IMR-90 (cell line): ENCODE measurements at regions not wholly inside any gene's neighbourhood (a gene's known extent, or its start where the extent isn't known, plus 50 kb on each side); places are given as distances from the start of the nearest gene placed in this dataset.

ENCODE experiments used
- CEBPB ChIP-seq: IDR thresholded peaks from 2 replicates; pipeline ENCODE4 v1.6.1; 2012; ENCODE audit warnings: low read depth, low read length, improper control_type of control experiment
- FOS ChIP-seq: fragments of 150-350 bp; IDR thresholded peaks from 2 replicates; pipeline ENCODE4 v1.6.1; 2016; ENCODE audit warnings: low read depth, low read length
- MAFK ChIP-seq: IDR thresholded peaks from 2 replicates; pipeline ENCODE4 v1.6.1; 2012; ENCODE audit warnings: low read depth, low read length, improper control_type of control experiment
- MAZ ChIP-seq: IDR thresholded peaks from 2 replicates; pipeline ENCODE4 v1.6.1; 2012; ENCODE audit warnings: low read depth, mild to moderate bottlenecking, low read length, improper control_type of control experiment, moderate library complexity, borderline replicate concordance
- POLR2A ChIP-seq: IDR thresholded peaks from 2 replicates; pipeline ENCODE4 v1.6.1; 2012; ENCODE audit warnings: mild to moderate bottlenecking, low read depth, low read length
- RAD21 ChIP-seq: IDR thresholded peaks from 2 replicates; pipeline ENCODE4 v1.6.1; 2012; ENCODE audit warnings: low read length, improper control_type of control experiment
- RCOR1 ChIP-seq: IDR thresholded peaks from 2 replicates; pipeline ENCODE4 v1.6.1; 2012; ENCODE audit warnings: mild to moderate bottlenecking, low read length, improper control_type of control experiment; ENCODE audit not compliant: insufficient replicate concordance
- RFX5 ChIP-seq: IDR thresholded peaks from 2 replicates; pipeline ENCODE4 v1.8.0; 2012; ENCODE audit warnings: low read depth, mild to moderate bottlenecking, low read length, moderate library complexity
- SMC3 ChIP-seq: fragments of 150-350 bp; IDR thresholded peaks from 2 replicates; pipeline ENCODE4 v1.6.1; 2016; ENCODE audit warnings: low read depth, mild to moderate bottlenecking, antibody characterized with exemption, low read length, moderate library complexity
- TF ChIP-seq, protein P1 (sequence below): conservative IDR thresholded peaks from 2 replicates; pipeline ENCODE4 v1.5.1; 2012; ENCODE audit warnings: mild to moderate bottlenecking, low read depth, low read length, improper control_type of control experiment

DNA sequence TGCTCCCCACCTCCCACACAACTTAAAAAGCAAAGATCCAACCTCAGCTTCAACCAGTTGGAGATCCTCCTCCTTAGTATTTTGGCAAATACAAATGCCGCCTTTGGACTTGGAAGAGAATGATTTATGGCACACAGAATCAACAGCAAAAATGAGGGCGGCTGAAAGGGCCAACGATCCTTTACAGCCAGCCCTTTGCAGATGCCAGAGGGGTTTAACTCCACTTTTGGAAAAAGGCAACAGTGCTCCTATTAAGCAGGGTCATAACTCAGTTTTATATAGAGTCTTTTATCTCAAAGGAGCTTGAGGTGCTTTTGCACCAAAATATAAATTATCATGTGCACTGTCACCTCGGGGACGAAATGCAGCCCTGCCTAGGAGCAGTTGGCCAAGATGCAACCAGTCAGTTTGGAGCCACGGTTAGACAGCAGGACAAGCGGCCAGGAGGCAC is 56.7 kb upstream of the JCAD start:
- TF ChIP-seq, protein P1, sequence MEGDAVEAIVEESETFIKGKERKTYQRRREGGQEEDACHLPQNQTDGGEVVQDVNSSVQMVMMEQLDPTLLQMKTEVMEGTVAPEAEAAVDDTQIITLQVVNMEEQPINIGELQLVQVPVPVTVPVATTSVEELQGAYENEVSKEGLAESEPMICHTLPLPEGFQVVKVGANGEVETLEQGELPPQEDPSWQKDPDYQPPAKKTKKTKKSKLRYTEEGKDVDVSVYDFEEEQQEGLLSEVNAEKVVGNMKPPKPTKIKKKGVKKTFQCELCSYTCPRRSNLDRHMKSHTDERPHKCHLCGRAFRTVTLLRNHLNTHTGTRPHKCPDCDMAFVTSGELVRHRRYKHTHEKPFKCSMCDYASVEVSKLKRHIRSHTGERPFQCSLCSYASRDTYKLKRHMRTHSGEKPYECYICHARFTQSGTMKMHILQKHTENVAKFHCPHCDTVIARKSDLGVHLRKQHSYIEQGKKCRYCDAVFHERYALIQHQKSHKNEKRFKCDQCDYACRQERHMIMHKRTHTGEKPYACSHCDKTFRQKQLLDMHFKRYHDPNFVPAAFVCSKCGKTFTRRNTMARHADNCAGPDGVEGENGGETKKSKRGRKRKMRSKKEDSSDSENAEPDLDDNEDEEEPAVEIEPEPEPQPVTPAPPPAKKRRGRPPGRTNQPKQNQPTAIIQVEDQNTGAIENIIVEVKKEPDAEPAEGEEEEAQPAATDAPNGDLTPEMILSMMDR = no peak
- TF ChIP-seq MAFK (no peak), POLR2A (no peak), SMC3 (no peak), RCOR1 (no peak), FOS (no peak), MAZ (no peak), CEBPB (no peak), RFX5 (no peak), RAD21 (no peak)
